Ovary (tissue), 7 donors: ENCODE measurements at regions not wholly inside any gene's neighbourhood (a gene's known extent, or its start where the extent isn't known, plus 50 kb on each side); places are given as distances from the start of the nearest gene placed in this dataset.

Source experiments
- DNase-seq, 5 donors: peaks; one replicate each; pipeline ENCODE4 v3.0.0-alpha.2; 2019 to 2020
- H3K27ac ChIP-seq, 2 donors: fragments of 200-600 bp; one replicate each; pipeline versions ENCODE4 v1.5.1 to v1.8.0; 2019 to 2022
- H3K27me3 ChIP-seq: fragments of 200-600 bp; one replicate; pipeline ENCODE4 v1.8.0; 2022
- H3K36me3 ChIP-seq: fragments of 200-600 bp; sonication (generic); one replicate; pipeline ENCODE4 v1.5.1; 2019
- H3K4me1 ChIP-seq: one replicate; pipeline ENCODE4 v1.8.1; 2013; ENCODE audit warnings: mild to moderate bottlenecking, moderate library complexity; ENCODE audit not compliant: insufficient read depth
- H3K4me3 ChIP-seq: fragments of 200-600 bp; sonication (generic); one replicate; pipeline ENCODE4 v1.5.1; 2017
- H3K9me3 ChIP-seq, 2 donors: fragments of 200-600 bp in 1 of 2; sonication (generic) in 1 of 2; one replicate each; pipeline versions ENCODE4 v1.5.1 to v1.8.1; 2013 to 2019; ENCODE audit warnings: mild to moderate bottlenecking in 1 of 2, moderate library complexity in 1 of 2
- EP300 ChIP-seq: sonication (generic); formaldehyde crosslinking; IDR thresholded peaks from one replicate; pipeline ENCODE4 v1.6.1; 2017; ENCODE audit warnings: antibody characterized with exemption
- POLR2A ChIP-seq: fragments of 450-650 bp; IDR thresholded peaks from one replicate; pipeline ENCODE4 v1.6.1; 2017; ENCODE audit warnings: antibody characterized with exemption, mild to moderate bottlenecking, moderate library complexity
- WGBS, 3 donors: extraction: QIAGEN DNeasy Blood & Tissue Kit in 1 of 3; methylation state at CpG; one replicate each; pipeline versions ENCODE4 v1.1.5 to v1.1.7; 2013 to 2017; 5-methylcytosine and 5-hydroxymethylcytosine counted together
- intact Hi-C, 4 donors: fragments of 100-400 bp; cut with DNase I; formaldehyde crosslinking; loops; one replicate each; pipeline versions ENCODE4 v1.11.0 to v1.15.1; 2022 to 2023
- TF ChIP-seq, protein P1 (sequence below), 3 donors: fragments of 450-650 bp in 2 of 3; fragments of 200-600 bp in 1 of 3; IDR thresholded peaks; one replicate each; pipeline versions ENCODE4 v1.5.1 to v1.8.0; 2016 to 2022; ENCODE audit warnings: antibody characterized with exemption in 3 of 3, mild to moderate bottlenecking in 1 of 3
- donor health status: DM: no; HTN: no; CAD: no; lungs with moderate emphysema.
- donor health status: DM: no; HTN: no; CAD: no.
- donor health status: Bipolar disorder and iron deficiency.
- donor health status: DM: no; HTN: no; CAD: no.
- donor health status: DM: yes; HTN: yes; CAD: no.

- 45 to 58% (median 58%) methylated on average over 4 of the region's 4 CpGs for WGBS, 3 donors
- DNase-seq: no peak
- Histone ChIP-seq H3K27me3 (no peaks in the 10 kb centered on the region), H3K9me3 (no peaks in the 10 kb centered on the region), H3K27ac (no peak overlapping the region), H3K4me1 (no peaks in the 10 kb centered on the region), H3K4me3 (no peak overlapping the region), H3K36me3 (no peaks in the 10 kb centered on the region)
- intact Hi-C loops: no loop called here
- TF ChIP-seq POLR2A: no peak
Observed at GRCh38 chr14:76312821-76313220, 63.1 kb upstream of the ESRRB start.

DNA sequence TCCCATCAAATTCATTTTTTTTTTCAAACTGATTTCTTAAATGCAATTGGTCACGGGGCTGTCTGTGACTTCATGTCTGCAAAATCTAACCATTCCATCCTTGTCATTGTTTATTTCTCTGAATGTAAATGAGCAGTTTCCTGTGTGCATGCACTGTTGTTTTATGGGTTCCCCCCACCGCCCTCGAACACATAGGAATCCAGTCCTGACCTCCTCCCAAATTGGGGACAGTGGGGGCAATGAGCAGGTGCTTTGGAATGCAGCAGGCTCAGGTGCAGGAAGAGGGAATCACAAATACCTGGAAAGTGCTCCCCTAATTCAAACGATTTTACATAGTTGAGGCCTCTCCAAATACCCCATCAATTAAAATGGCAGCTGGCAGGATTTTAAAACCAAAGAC is 62.6 kb upstream of the ESRRB start:
- Histone ChIP-seq H3K36me3 (no peaks in the 10 kb centered on the region), H3K9me3 (no peaks in the 10 kb centered on the region), H3K27me3 (no peaks in the 10 kb centered on the region), H3K4me3 (no peak overlapping the region), H3K4me1 (no peaks in the 10 kb centered on the region), H3K27ac (no peak overlapping the region)
- WGBS, 3 donors: 41 to 47% (median 41%) methylated on average over 4 of the region's 4 CpGs
- TF ChIP-seq, protein P1, sequence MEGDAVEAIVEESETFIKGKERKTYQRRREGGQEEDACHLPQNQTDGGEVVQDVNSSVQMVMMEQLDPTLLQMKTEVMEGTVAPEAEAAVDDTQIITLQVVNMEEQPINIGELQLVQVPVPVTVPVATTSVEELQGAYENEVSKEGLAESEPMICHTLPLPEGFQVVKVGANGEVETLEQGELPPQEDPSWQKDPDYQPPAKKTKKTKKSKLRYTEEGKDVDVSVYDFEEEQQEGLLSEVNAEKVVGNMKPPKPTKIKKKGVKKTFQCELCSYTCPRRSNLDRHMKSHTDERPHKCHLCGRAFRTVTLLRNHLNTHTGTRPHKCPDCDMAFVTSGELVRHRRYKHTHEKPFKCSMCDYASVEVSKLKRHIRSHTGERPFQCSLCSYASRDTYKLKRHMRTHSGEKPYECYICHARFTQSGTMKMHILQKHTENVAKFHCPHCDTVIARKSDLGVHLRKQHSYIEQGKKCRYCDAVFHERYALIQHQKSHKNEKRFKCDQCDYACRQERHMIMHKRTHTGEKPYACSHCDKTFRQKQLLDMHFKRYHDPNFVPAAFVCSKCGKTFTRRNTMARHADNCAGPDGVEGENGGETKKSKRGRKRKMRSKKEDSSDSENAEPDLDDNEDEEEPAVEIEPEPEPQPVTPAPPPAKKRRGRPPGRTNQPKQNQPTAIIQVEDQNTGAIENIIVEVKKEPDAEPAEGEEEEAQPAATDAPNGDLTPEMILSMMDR (IDR thresholded peaks at IDR 0.05): no peak
- TF ChIP-seq EP300 (no peak), POLR2A (no peak)
- DNase-seq: no peak
- intact Hi-C loops: no loop called here

DNA sequence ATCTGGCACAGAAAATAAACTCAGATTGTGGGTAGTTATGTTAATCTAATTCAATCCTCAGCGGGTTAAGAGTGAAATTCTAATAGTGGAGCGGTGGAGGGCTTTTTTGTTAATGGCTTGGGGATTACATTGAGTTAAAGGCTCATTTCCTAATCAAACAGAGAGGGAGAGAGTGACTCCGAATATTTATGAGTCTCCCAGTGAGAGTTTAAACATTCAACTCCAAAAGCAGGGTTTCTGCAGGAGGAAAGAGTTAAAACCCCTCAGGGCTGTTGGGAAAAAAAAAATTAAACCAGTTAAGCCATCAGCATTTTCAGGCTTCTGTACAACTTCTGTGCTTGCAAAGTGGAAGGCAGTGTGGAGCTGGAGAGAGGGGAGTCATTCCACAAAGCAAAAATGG is 62.1 kb upstream of the ESRRB start:
- Histone ChIP-seq H3K4me3 (no peak overlapping the region), H3K27me3 (no peaks in the 10 kb centered on the region), H3K9me3 (no peaks in the 10 kb centered on the region), H3K36me3 (no peaks in the 10 kb centered on the region), H3K27ac (no peak overlapping the region), H3K4me1 (no peaks in the 10 kb centered on the region)
- intact Hi-C loops: no loop called here
- no peak for DNase-seq
- TF ChIP-seq POLR2A (no peak), EP300 (no peak)
- TF ChIP-seq, protein P1 (IDR thresholded peaks at IDR 0.05): no peak
- 45 to 52% (median 48%) methylated on average over 3 of the region's 3 CpGs for WGBS, 3 donors

DNA sequence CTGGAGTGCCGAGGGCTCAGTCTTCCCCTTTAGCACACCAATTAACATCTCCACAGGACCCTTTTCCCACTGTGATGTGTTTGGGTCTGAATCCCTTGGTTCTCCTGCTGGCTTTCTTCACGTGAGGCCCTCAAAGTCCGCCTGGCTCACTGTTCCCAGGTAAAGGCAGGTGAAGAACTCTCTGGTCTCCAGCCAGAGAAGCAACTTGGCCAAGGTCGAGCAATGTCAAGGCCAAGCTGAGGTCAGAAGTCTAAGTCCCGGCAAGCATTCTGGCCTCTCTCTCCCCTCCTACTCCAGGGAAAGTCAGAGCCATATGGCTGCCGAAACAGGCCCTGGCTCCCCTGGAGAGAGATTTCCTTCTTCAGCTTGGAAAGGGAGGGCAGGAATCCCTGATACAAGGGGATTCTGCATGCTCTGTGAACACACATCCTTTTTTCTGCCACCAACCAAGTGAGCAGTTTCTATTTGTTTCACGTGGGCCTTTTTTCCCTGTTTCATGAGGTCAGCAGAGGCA is 61.4 kb upstream of the ESRRB start:
- intact Hi-C loops: no loop called here

DNA sequence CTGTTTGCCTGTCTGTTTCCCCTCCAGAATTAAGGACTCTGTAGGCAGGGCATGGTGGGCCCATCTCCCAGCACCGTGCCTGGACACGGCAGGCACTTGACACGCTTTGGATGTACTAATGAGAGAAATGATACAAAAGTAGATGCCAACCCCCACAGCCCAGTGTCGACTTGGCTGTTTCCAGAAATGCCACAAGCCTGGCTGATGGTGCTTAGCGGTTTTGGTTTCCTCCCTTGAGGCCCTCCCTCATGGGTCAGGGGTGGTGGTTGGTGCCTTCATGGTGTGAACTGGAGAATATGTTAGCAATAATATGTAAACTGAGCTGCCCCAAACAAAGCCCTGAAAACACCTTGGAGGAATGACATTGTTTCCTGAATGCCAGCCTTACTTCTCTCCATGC is 55.5 kb upstream of the ESRRB start:
- TF ChIP-seq, protein P1 (IDR thresholded peaks at IDR 0.05): no peak
- TF ChIP-seq EP300 (no peak), POLR2A (no peak)
- no peaks in the 10 kb centered on the region for H3K36me3 ChIP-seq
- intact Hi-C loops: no loop called here
- 82 to 87% (median 85%) methylated on average over 5 of the region's 5 CpGs for WGBS, 3 donors
- no peaks in the 10 kb centered on the region for H3K4me1 ChIP-seq
- DNase-seq: no peak
- no peaks in the 10 kb centered on the region for H3K9me3 ChIP-seq
- H3K4me3 ChIP-seq: no peak overlapping the region
- H3K27ac ChIP-seq: no peak overlapping the region
- H3K27me3 ChIP-seq: no peaks in the 10 kb centered on the region

More for the DNA sequence above, 61.4 kb upstream of the ESRRB start:
- Histone ChIP-seq H3K27me3 (no peaks in the 10 kb centered on the region), H3K4me1 (no peaks in the 10 kb centered on the region), H3K4me3 (no peak overlapping the region), H3K36me3 (no peaks in the 10 kb centered on the region), H3K9me3 (no peaks in the 10 kb centered on the region), H3K27ac (no peak overlapping the region)
- WGBS, 3 donors: 43 to 47% (median 47%) methylated on average over 7 of the region's 7 CpGs
- TF ChIP-seq, protein P1 (IDR thresholded peaks at IDR 0.05): no peak
- TF ChIP-seq EP300 (no peak), POLR2A (no peak)
- no peak for DNase-seq
